ENCODE measurements at regions not wholly inside any gene's neighbourhood (a gene's known extent, or its start where the extent isn't known, plus 50 kb on each side); places are given as distances from the start of the nearest gene placed in this dataset.
A peak's percentile ranks its signal among the peaks of the same experiment; 100 is the strongest.

- no peak for DNase-seq (ENCODE audit: low read depth)
These were observed 147.7 kb upstream of the TBL1X start for GRCh38 chrX:9317176-9317575.

GRCh38 chrX:9318213-9318612, 146.6 kb upstream of the TBL1X start:
- DNase-seq (ENCODE audit: low read depth): no peak

GRCh38 chrX:9318766-9319165, 146.1 kb upstream of the TBL1X start:
- DNase-seq (ENCODE audit: low read depth): no peak

DNA sequence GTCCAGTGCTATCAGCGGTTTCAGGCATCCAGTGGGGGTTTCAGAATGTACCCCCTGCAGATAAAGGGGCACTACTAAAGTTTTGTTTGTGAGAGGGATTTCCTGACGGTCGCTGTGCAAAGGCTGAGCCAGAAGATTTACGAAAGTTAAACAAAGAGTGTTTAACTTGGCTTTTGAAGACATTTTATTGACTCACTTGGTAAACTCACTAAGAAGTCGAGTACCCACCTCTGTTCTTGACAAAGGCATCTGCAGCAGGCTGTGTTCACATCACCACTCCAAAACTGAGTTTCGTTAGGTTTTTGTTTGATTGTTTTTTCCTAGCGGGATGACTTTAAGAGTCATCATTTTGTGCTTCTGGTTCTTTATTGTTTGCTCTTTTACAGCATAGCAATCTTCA, 143.9 kb upstream of the TBL1X start:
- DNase-seq (ENCODE audit: low read depth): no peak

GRCh38 chrX:9324676-9325075, 140.2 kb upstream of the TBL1X start:
- DNase-seq (ENCODE audit: low read depth): no peak

GRCh38 chrX:9326369-9326768, 138.5 kb upstream of the TBL1X start:
- DNase-seq (ENCODE audit: low read depth): no peak

- DNase-seq (ENCODE audit: low read depth): no peak
These were observed 137.6 kb upstream of the TBL1X start for GRCh38 chrX:9327086-9327746.

DNA sequence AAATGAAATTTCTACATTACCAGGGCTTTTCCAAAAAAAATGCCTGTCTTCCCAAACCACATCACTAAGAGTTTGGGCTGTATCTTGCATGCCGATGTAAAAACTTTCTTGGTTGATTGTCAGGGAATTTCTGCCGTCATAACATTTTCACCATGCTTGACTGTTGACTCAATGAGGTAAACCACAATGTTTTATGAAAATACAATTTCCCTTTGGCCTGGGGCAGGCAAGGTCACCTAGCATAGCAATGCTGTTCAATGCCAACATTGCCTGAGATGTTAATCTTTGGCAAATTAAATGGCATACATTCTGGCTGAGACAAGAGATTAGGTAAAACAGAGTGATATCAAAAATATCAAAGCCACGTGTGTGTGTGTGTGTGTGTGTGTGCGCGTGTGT, 137.1 kb upstream of the TBL1X start:
- DNase-seq (ENCODE audit: low read depth): no peak

DNA sequence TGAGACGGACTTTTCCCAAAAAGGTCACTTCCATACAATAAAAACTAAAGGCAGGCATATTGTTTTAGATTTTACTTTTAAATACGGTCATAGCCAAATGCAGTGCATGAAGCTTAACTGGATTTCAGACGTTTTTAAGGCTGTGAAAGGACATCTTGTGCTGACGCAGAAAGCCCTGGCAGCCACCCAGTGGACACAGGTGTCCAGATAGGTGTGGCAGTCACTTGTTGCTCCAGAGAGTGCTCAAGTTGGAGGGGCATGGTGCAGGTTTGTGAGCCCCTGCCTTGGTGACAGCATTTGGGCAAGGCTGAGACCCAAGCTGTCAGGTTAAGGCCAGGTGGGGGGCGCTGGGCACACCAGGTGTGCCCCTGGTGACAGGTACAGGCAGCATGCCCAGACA, 135.8 kb upstream of the TBL1X start:
- no peak for DNase-seq (ENCODE audit: low read depth)

GRCh38 chrX:9330249-9330982, 134.4 kb upstream of the TBL1X start:
- no peak for DNase-seq (ENCODE audit: low read depth)

DNA sequence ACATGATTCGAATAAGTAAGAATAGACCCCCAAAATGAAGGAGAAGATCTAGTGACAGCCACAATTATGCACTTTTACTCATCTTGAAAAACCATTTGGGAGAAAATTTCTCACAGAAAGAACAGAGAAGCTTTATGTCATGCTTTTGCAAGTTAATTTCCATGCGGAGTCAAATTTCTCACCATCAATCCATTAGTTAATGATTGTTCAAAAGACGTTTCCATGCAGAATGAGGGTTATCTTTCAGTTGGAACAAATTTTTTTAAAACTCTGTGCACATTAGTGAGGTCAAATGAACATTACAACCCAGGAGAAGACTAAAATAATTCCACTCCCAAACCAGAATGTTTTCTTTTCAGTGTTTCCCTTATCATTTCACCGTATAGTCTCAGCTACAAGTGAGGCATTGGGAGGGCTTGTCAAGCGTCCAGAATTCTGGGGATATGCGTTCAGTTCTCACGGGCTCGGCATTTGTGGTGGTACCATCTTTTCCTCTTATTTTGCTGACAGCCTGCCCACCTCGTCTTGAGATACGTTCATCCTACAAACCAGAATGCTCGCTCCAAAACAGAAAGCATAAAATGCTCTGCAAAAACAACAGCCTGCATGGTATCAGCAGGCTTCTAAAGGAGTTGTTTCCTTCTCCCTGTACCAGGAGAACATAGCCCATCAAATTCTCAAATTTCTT, 130.8 kb upstream of the TBL1X start:
- DNase-seq (ENCODE audit: low read depth): no peak

- DNase-seq (ENCODE audit: low read depth): no peak
These were observed 129.6 kb upstream of the TBL1X start for GRCh38 chrX:9335251-9335650.

- DNase-seq (ENCODE audit: low read depth): no peak
These were observed 128.4 kb upstream of the TBL1X start for GRCh38 chrX:9336456-9336855.

- DNase-seq (ENCODE audit: low read depth): no peak
These were observed 127.8 kb upstream of the TBL1X start for GRCh38 chrX:9337046-9337445.

GRCh38 chrX:9338986-9339385, 125.9 kb upstream of the TBL1X start:
- DNase-seq (ENCODE audit: low read depth): no peak

DNA sequence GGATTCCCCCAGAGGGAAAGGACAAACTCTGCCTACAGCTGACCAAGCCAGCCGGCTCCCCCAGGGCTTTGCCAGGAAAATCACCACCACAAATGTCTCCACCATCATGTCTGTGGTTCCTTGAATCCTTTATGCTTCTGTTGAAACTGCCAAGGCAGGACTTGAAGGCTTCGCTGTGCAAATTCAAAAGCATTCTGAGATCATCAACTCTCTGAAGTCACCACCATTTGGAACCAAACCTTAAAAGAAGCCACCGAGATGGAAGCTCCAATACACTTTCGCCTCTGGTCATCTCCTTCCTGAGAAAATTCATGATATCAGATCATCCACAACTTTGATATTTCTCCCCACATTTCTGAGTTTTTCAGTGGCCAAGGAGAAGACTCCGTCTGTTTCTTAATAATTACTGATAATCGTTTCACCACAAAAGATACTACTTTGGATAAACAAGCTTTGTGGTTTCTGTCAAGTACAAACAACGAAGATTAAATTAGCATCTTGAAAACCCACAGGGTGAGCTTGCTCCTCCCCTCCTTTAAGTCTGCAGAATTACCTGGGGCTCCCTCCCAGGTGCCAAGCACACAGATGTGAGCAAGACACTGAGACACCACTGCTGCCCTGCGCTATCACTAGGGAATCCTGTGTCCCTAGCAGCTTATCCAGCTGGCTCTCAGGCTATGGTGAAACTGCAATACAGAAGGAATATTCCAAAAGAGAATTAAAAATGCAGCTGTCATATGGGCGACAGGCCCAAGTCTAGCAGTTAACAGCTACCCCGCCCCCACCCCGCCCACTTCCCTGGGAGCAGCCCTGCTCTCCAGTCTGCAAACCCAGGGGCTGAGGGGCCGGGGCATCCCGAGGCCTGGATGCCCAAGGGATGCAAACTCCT, 125.0 kb upstream of the TBL1X start:
- DNase-seq (ENCODE audit: low read depth): no peak

- DNase-seq (ENCODE audit: low read depth): no peak
These were observed 124.1 kb upstream of the TBL1X start for GRCh38 chrX:9340598-9341290.

DNA sequence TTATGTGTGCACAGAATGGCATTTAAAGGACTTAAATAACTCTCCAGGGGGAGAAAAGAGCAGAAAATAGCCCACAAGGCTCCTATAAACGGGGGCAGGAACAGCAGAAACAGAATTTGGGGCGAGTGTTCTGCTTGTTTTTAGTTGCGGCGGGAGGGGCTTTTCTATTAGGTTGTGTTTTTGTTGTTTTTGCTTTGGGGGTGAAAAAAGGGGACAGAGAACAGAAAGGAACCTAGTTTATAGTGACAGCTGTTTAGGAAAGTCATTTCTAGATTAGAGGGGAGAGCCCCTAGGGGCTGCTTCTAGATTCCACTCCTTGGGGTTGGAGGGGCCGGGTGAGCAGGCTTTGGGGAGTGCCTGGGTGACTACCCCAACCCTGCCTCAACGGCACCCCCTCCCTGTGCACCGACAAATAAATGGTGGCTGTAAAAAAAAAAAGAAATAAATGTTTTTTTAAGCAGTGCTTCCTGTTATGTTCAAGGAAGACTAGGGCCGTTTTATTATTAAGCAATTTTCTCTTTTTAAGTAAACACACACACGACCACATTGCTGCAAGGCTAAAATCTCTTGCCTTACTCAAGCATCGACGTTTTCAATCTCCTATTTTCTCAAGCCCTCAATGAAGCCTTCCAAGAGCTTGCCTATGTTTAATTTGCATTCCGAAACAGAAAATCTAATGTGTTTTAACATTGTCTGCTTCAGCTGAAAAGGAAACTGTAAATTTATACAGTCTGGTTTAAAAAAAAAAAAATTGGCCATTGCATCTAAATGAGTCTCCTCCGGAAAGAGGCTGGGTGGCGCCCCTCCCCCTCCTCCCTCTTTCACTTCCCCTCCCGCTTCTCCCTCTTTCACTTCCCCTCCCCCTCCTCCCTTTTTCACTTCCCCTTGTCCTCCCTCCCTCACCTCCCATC, 123.3 kb upstream of the TBL1X start:
- no peak for DNase-seq (ENCODE audit: low read depth)

DNA sequence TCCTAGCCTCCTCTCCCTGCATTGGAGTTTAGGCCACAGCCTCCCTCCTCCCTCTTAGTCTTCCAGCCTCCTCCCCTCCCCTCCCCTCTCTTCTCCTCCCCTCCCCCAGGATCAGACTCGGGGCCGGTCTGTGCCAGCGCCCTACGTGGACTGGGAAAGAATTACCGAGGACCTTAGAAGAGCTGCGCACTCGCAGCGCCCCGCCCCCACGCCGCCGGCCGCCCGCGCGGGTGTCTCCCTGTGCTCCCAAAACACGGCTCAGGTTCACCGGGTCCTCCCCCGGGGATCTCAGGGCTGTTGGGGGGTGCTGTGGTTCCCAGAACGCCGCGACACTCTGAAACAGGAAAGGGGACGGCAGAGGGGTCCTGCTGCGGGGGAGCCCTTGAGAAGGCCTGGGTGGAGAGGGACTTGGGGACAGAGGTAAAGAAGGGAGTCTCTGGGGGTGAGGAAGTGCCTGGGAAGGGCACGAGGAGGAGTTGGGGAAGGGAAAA, 122.3 kb upstream of the TBL1X start:
- peak; percentile 76 for DNase-seq (ENCODE audit: low read depth)

- DNase-seq (ENCODE audit: low read depth): no peak
These were observed 120.9 kb upstream of the TBL1X start for GRCh38 chrX:9343971-9344370.
